ENCODE measurements at regions not wholly inside any gene's neighbourhood (a gene's known extent, or its start where the extent isn't known, plus 50 kb on each side); places are given as distances from the start of the nearest gene placed in this dataset.
"Not testable (repeated sequence)": the region's sequence is repeated elsewhere in the genome, so short reads cannot be mapped to it uniquely, and the experiment has no call there.

DNA sequence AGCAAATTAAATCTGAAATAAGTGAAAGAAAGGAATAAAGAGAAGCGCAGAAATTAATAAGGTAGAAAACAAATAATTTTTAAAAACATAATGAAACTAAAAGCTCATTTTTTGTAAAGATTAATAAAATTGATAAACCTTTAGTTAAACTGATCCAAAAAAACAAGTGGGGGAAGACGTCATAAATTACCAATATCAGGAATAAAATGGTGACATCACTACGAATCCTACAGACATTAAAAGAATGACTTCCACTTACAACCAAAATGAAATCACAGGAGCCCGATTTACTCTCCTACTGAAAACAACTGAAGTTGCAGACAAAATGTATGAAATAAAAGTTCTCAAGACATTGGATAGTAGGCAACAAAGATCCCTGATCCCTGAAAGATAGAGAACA, 68.1 kb upstream of the IFFO2 start:
- no peak for DNase-seq

DNA sequence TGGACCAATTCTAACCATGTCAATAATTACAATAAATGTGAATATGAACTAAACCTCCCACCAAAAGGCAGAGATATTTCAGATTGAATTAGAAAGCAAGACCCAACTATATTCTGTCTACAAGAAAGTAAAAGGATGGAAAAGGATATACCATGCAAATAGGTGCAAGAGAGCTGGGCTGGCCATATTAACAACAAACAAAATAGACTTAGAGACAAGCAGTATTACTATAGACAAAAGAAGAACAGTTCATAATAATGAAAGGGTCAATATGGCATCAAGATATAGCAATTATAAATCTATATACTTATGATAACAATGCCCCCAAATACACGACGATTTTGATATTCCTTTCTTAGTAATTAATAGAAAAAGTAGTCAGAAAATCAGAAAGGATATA, 67.3 kb upstream of the IFFO2 start:
- DNase-seq = no peak

DNA sequence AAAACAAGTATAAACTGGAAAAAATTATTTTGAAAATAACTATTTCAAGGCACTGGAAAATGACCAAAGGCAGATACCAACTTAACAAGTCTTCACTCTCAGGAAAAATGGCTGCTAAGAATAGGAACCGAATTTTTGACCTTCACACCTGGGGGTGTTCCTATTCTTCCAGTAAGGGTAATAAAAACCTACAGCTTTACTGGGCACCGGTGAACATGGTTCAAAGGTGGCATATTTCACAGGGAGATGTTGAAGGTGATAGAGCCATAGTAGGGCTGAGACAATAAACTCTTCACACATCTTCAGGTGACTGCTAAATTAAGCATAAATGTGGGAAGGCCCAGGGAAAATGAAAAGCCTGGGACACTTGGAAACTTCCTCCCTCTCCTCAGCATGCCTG, 65.4 kb upstream of the IFFO2 start:
- no peak for DNase-seq

DNA sequence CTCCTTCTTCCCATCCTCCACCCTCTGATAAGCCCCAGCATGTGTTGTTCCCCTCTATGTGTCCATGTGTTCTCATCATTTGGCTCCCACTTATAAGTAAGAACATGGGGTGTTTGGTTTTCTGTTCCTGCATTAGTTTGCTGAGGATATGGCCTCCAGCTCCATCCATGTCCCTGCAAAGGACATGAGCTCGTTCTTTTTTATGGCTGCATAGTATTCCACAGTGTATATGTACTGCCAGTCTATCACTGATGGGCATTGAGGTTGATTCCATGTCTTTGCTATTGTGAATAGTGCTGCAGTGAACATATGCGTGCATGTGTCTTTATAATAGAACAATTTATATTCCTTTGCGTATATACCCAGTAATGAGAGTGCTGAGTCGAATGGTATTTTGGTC, 62.8 kb upstream of the IFFO2 start:
- not testable (repeated sequence) for DNase-seq

DNA sequence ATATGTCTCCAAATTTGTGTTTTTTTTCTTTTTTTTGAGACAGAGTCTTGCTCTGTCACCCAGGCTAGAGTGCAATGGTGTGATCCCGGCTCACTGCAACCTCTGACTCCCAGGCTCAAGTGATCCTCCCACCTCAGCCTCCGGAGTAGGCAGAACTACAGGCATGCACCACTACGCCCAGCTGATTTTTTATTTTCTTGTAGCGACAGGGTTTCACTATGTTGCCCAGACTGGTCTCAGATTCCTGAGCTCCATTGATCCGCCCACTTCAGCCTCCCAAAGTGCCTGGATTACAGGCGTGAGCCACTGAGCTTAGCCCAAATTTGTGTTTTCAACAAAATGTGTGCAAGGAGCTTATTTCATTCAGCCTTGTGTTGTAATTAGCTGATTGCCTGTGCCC, 59.0 kb upstream of the IFFO2 start:
- no peak for DNase-seq

DNA sequence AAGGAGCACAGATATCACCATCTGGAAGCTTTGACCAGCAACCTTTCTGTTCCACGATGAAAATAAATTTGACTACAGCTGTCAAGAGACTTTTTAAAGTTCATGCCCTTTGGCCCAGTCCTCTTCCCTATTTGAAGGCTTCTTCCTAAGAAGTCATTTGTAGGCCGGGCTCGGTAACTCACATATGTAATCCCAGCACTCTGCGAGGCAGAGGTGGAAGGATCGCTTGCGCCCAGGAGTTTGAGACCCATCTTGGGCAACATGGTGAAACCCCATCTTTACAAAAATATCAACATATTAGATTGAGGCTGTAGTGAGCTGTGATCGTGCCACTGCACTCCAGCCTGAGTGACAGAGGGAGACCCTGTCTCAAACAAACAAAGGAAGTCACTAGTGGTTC, 58.3 kb upstream of the IFFO2 start:
- DNase-seq = no peak

DNA sequence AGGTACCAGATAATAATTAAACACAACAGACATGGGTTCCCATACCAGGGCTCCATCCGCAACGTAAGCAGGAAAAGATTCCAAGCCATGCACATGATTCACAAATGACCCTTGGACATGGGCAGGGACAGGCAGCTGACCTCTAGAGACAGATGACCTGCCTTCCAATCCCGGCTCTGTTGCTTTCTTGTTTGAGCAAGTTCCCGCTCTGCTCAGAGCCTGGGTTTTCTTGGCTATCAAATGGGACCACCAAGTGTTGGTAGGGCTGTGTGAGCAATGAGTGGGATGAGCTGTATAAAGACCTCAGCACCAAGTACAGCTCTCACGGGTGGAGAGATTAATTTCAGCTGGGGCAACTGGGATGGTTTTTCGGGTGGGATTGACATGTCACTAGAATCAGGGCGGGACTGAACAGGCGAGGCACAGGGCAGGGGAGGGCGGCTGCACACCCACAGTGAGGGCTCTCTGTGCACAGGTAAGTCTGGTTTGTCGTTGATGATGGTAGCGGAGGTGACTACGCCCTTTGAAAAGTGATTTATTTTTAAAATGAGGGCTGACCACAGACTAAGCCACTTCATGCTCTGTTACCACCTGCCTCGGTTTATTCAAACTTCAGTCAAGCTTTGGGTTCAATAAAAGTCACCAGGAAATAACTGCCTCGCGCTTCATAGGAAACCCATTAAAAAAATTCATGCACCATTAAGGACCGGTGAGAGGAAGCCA, 57.5 kb upstream of the IFFO2 start:
- peak; percentile 27 for DNase-seq

DNA sequence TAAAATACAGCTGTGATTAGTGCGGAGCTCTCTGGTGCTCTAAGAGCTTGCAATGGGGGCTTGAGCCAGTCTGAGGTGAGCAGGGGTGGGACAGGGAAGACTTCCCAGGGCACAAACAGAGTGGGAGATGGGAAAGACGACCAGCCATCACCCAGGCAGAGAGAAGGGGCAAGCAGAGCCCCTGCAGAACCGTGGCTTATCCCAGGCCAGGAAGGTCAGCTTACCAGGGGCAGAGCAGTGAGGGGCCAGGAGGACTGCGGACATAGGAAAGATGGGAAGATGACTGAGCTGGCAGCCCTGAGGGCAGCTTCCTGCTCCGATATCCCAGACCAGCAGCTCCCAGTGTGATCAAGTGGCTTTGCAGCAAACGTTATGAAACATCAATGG, 55.4 kb upstream of the IFFO2 start:
- DNase-seq = no peak

DNA sequence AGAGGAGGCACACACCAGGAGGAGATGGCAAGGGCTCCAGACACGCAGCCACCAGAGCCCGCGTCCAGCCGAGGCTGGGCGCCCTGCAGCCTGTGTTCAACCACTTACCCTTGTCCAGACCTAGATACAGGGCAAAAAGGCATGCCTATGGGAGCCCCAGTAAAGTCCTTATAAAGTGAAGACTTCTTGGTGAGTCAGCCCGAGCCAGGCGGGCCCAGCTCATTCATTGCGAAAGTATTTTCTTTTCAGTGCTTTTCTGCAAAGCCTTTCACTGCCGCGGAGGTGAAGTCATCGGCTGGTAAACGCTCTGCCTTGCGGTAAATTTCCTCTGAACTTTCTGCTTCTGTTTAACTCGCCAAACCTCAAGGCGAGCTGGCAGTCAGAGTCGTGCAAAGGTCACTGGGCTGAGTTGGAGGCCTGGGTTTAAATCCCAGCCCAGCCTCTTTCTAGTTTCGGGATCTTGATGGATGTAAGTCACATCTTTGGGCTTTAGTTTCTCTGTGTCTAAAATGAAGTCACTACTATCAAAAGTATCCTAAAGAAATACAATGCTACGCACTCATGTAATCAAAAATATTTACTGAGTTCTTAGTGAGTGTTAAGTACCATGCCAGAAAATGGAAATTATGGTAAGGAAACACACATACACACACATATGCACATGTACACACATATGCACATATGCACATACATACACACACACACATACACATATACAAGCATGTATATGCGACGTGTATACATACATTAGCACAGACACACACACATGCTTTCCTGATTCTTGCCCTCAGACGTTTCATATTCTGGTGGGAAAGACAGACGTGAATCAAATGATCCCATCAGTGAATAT, 54.7 kb upstream of the IFFO2 start:
- no peak for DNase-seq

DNA sequence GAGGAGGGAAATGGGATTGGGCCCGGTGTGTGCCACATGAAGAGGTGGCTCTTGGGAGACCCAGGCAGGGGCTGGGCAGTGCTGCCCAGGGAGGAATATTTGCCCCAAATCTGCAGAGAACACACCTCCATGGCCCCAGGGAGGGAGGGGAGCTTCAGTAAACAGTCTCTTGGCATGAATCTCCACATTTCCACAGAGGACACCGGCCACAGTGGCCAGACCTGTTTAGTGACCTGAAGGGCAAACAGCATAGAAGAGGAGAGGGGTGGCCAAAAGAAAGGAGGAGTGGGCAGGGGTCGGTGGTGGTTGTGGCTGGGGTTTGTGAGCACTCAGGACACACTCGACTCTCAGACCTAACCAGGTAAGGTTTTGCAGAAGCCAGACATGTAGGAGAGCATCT, 54.0 kb upstream of the IFFO2 start:
- no peak for DNase-seq

DNA sequence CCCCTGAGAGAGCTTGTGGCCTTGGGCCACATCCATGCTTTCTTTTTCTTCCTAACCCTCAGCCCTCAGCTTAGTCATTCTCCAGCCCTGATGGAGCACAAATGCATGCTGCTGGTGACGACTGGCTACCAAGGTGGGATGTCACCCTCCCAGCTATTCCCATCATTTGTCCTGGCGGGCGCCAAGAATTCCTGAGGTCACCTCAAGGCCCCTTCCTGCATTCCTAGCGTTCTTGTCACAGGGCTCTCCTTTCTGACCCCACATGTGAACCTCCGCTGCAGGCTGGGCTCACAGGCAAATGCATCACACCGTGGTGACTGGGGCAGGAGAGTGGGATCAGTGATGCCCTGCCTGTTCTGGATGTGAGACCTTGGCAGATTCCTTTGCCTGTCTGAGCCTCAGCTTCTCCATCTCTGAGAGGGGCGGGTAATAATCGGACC, 53.4 kb upstream of the IFFO2 start:
- no peak for DNase-seq

DNA sequence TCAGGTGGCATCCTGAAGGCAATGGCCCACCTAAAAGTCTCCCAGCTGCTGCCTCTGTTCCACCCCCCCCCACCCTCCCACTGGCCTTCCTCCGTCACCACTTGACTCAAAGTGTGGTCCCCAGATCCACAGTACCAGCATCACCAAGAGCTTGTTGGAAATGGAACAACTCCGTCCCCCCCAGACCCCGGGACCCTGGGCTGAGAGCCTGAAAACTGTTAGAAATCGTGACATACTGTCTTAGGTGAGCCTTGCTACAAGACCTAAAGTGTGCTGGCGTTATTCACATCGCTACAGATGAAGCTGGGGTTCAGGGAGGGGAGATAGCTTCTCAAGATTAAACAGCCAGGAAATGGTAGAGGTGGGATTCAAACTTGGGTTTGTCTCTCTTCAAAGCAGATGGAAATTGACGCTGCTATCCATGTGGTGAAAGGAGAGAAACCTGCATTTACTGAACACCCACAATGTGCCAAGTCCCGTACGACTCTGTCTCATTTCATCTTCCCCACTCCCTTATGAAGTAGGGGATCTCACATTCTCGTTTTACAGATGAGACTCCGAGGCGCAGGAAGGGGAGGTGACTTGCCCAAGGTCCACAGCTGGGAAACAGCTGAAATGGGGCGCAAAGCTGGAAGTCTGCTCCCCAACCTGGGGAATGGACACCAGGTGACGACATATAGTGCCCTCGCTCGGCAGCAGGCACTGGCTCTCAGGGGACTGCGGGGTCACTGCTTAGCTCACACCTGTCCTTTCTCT, 52.8 kb upstream of the IFFO2 start:
- DNase-seq = no peak

DNA sequence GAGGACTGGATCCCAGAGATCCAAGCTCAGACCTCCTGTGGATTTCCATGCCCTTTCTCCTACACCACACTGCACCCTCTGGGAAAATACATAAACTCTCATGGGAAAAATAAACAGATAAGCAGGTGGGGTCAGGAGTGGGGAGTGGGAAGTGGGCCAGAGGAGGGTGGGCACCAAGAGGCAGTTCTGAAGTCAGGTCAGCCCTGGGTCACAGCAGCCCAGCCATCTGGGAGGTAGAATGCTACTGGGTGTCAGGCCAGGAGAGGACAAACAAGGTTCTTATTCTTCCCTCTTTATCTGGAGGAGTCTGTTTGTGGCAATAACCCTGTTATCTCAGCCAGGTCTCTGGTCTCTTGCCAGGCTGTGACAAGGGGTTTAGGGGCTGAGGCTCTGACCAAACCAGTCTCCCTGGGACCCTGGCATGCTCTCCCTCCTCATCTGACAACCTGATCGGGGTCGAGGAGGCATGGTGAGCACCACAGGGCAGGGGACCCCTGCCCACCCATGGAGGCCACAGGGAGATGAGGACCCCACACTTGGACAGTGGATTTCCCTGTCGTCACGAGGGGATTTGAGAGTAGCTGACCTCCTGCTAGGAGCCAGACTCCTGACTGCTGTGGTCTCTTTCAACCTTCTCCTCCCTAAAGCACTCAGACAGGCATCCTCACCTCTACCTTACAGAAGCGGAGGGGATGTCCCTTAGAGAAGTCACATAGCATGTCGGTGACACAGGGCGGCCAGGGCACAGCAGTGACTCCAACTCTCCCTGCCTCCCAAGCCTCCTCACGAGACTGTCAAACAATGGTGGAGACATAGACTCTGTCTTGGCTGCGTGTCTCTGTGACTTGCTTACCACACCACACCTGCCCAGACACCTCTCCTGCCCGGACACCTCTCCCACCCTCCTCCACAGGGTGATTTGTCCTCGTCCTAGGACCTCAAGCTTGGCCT, 51.3 kb upstream of the IFFO2 start:
- DNase-seq = no peak

DNA sequence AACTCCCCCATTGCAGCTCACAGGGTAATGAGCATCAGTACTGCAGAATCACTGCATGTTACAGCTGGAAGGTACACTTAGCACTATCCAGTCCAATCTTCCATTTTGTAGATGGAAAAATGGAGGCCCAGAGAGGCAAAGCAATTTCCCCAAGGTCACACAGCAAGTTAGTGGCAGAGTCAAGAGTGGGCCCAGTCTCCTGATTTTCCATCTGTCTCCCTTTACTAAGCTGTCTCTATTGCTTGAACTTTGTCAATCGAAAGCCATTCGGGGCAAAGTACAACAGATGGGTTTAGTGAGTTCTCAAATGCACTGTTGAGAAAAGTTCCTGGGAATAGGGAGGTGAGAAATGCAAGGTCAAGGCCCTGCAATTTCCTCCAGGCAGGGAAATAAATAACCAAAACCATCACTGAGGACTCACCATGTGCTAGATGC, 50.4 kb upstream of the IFFO2 start:
- DNase-seq = no peak
